BE2C (cell line): ENCODE measurements at regions not wholly inside any gene's neighbourhood (a gene's known extent, or its start where the extent isn't known, plus 50 kb on each side); places are given as distances from the start of the nearest gene placed in this dataset.

Experiments
- DNase-seq: peaks from one replicate; pipeline ENCODE4 v3.0.0-alpha.2; 2020
- H3K27me3 ChIP-seq: fragments of 250-450 bp; sonication (Bioruptor Pico); 2 replicates; pipeline ENCODE4 v1.5.1; 2020; ENCODE audit warnings: mild to moderate bottlenecking
- H3K36me3 ChIP-seq: fragments of 250-450 bp; sonication (Bioruptor Pico); 2 replicates; pipeline ENCODE4 v1.5.1; 2020; ENCODE audit warnings: mild to moderate bottlenecking
- H3K4me1 ChIP-seq: fragments of 250-450 bp; sonication (Bioruptor Pico); 2 replicates; pipeline ENCODE4 v1.5.1; 2020
- H3K4me3 ChIP-seq: 2 replicates; pipeline ENCODE4 v1.5.1; 2011; ENCODE audit warnings: low read depth, low read length
- H3K9me3 ChIP-seq: fragments of 250-450 bp; sonication (Bioruptor Pico); 2 replicates; pipeline ENCODE4 v1.5.1; 2020
- CTCF ChIP-seq: IDR thresholded peaks from 2 replicates; pipeline ENCODE4 v1.5.1; 2012; ENCODE audit warnings: mild to moderate bottlenecking, low read depth, low read length

DNA sequence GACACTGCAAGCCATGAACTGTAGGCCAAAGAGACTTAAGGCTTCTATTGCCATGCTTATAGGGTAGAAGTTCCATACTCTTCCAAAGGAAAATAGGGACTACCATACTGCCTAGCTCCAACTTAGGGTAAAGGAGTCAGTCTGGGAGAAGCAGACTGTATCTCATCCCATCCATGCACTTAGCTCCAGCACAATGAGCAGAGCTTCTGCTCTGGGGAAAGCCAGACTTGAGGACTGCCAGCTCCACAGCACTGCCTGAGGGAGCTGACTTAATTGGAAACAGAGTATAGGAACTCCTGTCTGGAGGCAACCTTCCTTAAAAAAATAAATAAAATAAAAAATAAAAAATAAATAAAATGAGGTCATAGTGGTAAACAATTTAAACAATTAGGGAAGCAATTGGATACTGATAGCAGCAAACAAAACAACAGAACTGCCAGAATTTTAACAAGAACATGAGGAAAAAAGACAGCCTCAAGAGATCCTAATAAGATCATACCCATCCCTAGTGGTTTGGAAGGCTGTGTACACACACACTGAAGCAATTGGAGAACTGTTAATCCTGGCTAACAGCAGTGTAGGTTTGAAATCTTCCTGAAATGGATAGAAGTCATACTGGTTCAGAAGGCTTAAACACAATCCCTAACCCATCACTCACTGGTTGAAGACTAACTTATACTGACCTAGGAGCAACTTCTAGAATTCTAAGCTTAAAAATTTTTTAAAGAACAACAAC lies 550.1 kb downstream of the TBC1D4 start:
- no peak overlapping the region for H3K4me3 ChIP-seq
- peaks cover 13% of the 10 kb centered on the region for H3K4me1 ChIP-seq
- peak; percentile 66 for DNase-seq
- H3K36me3 ChIP-seq = no peaks in the 10 kb centered on the region
- TF ChIP-seq CTCF = no peak
- H3K27me3 ChIP-seq = no peaks in the 10 kb centered on the region
- no peaks in the 10 kb centered on the region; the same call in 1 of the 2 replicates for H3K9me3 ChIP-seq

DNA sequence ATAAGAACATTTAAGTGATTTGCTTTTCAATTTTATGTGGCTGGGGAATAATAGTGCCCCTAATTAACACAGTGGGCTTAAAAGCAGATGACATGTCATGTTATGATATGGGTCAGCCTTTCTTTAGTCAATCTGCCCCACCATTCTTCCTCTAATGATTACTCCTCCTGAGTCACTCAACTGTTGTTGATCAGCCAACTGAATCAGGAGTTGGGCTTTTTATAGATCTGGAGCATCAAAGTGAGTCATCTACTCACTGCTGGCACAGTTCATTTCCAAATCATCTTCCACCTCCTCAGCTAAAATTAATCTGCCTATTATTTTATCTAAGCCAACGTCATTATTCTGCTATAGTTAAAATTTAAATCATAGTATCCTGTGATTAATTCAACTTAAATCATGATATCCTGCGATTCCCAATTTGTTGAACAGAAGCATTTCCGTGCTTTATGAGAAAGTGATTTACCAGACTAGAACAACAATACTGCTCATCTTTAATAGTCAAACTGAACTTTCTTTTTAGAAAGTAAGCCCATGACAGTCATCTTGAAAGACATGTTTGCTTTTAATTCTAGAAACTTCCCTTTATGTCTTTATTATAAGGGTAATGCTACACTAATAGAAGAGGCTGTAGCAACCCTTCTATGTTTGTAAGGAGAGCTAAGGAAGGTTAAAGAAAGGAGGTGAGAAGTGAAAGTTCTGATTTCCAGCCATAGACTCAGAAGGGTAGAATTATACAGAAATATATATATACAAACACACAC lies 551.4 kb downstream of the TBC1D4 start:
- Histone ChIP-seq H3K9me3 (no peaks in the 10 kb centered on the region; the same call in 1 of the 2 replicates), H3K4me3 (no peak overlapping the region), H3K4me1 (peaks cover 13% of the 10 kb centered on the region), H3K27me3 (no peaks in the 10 kb centered on the region), H3K36me3 (no peaks in the 10 kb centered on the region)
- no peak for TF ChIP-seq CTCF
- no peak for DNase-seq

DNA sequence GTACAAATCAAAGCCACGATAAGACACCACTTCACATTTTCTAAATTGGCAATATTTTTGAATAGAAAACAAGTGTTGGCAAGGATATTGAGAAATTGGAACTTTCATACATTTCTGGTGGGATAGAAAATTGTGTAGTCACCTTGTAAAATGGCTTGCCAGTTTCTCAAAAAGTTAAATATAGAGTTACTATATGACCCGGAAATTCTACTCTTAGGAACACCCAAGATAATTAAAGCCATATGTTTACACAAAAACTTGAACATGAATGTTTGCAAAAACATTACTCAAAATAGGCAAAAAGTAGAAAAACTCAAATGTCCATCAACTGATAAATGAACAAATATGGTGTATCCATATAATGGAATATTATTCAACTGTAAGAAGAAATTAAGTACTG lies 552.5 kb downstream of the TBC1D4 start:
- no peak overlapping the region for H3K4me3 ChIP-seq
- no peaks in the 10 kb centered on the region for H3K36me3 ChIP-seq
- no peaks in the 10 kb centered on the region; the same call in 1 of the 2 replicates for H3K9me3 ChIP-seq
- peaks cover 13% of the 10 kb centered on the region for H3K4me1 ChIP-seq
- no peak for TF ChIP-seq CTCF
- no peaks in the 10 kb centered on the region for H3K27me3 ChIP-seq
- DNase-seq = no peak

- no peak for DNase-seq
- TF ChIP-seq CTCF = no peak
- H3K4me3 ChIP-seq = no peak overlapping the region
- H3K36me3 ChIP-seq = no peaks in the 10 kb centered on the region
- no peaks in the 10 kb centered on the region; the same call in 1 of the 2 replicates for H3K9me3 ChIP-seq
- H3K27me3 ChIP-seq = no peaks in the 10 kb centered on the region
- peaks cover 13% of the 10 kb centered on the region for H3K4me1 ChIP-seq
Observed at GRCh38 chr13:74927823-74928222, 554.1 kb downstream of the TBC1D4 start.

GRCh38 chr13:74922963-74923362 lies 559.0 kb downstream of the TBC1D4 start:
- H3K27me3 ChIP-seq = no peaks in the 10 kb centered on the region
- TF ChIP-seq CTCF = no peak
- H3K4me1 ChIP-seq = no peaks in the 10 kb centered on the region
- no peaks in the 10 kb centered on the region for H3K9me3 ChIP-seq
- H3K36me3 ChIP-seq = no peaks in the 10 kb centered on the region
- DNase-seq = no peak
- no peak overlapping the region for H3K4me3 ChIP-seq

GRCh38 chr13:74921326-74921725 lies 560.6 kb downstream of the TBC1D4 start:
- TF ChIP-seq CTCF = no peak

More at GRCh38 chr13:74921326-74921725, 560.6 kb downstream of the TBC1D4 start:
- H3K4me1 ChIP-seq = no peaks in the 10 kb centered on the region
- H3K9me3 ChIP-seq = no peaks in the 10 kb centered on the region
- no peaks in the 10 kb centered on the region for H3K36me3 ChIP-seq
- DNase-seq = no peak
- H3K27me3 ChIP-seq = no peaks in the 10 kb centered on the region
- no peak overlapping the region for H3K4me3 ChIP-seq
